ENCODE measurements at regions not wholly inside any gene's neighbourhood (a gene's known extent, or its start where the extent isn't known, plus 50 kb on each side); places are given as distances from the start of the nearest gene placed in this dataset.
"Not testable (repeated sequence)": the region's sequence is repeated elsewhere in the genome, so short reads cannot be mapped to it uniquely, and the experiment has no call there.

DNA sequence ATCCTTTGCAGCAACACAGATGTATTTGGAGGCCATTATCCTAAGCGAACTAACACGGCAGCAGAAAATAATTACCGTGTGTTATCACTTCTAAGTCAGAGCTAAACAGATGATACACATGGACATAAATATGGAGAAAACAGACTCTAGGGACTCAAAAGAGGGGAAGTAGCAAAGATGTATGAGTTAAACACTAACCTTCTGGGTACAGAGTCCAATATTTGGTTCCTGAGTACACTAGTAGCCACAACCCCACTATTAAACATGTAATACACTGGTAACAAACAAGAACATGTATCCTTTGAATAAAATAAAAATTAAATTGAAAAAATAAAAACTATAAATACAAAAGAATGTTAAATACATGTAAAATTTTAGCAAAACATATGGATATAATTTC is 118.0 kb upstream of the SLITRK5 start:
- DNase-seq (ENCODE audit: low spot score), result no peak

DNA sequence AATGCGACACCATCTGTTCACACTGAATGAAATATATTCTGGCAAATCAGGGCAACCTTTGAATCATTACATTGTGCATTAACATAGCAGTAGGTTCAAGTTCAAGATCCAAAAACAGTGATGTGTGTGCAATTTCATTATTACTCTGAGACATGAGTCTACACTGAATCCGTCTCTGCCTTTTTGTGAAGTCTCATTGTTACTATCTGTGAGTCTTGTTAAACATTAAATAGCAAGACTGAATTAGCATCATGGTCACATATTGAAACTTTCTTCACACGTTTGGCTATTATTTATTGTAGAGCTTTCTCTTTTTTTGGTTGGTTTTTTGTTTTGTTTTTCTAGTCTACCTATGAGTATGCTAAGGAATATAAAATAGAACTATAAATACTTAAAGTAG is 117.1 kb upstream of the SLITRK5 start:
- DNase-seq (ENCODE audit: low spot score), result no peak

- no peak for DNase-seq (ENCODE audit: low spot score)
These were observed 113.4 kb upstream of the SLITRK5 start for GRCh38 chr13:87557788-87558187.

DNA sequence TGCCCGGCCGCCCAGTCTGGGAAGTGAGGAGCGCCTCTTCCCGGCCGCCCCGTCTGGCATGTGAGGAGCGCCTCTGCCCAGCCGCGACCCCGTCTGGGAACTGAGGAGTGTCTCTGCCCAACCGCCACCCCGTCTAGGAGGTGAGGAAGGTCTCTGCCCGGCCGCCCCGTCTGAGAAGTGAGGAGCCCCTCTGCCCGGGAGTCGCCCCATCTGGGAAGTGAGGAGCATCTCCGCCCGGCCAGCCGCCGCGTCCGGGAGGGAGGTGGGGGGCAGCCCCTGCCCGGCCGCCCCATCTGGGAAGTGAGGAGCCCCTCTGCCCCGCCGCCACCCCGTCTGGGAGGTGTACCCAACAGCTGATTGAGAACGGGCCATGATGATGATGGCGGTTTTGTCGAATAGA is 109.6 kb upstream of the SLITRK5 start:
- DNase-seq (ENCODE audit: low spot score), result not testable (repeated sequence)

DNA sequence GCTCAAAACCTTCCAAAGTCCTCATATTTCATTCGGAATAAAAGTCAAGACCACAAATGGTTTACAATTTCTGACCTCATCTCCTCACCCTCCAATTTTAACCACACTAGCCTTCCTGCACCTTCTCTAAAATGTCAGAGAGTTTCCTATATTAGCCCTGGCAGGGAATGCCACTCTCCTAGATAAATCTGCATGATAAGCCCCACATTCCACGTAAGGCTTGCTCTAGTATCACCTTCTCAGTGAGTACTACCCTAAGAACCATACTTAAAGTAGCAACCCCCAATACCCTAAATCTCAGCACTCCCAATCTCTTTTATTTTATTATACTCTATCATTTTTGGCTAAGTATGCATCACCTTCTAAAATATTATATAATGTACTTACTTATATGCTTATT is 100.5 kb upstream of the SLITRK5 start:
- no peak for DNase-seq (ENCODE audit: low spot score)

- no peak for DNase-seq (ENCODE audit: low spot score)
These were observed 88.8 kb upstream of the SLITRK5 start for GRCh38 chr13:87582399-87582798.

DNA sequence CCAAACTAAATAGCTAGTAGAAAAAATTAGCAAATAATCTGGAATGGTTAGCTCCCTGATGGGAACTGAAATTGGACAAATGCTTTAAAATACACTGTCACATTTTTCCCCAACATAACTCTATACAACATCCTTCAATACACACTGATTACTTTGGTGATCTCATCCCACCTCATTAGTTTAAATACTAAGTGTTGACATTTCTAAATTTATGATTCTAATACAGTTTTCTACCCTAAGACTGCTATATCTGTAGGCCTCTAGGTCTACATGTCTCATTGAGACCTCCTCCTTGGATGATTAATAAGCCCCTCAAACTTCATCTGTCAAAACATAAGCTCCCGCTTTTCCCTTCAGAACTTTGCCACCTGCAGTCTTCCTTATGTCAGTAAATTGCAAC is 80.7 kb upstream of the SLITRK5 start:
- DNase-seq (ENCODE audit: low spot score), result no peak

DNA sequence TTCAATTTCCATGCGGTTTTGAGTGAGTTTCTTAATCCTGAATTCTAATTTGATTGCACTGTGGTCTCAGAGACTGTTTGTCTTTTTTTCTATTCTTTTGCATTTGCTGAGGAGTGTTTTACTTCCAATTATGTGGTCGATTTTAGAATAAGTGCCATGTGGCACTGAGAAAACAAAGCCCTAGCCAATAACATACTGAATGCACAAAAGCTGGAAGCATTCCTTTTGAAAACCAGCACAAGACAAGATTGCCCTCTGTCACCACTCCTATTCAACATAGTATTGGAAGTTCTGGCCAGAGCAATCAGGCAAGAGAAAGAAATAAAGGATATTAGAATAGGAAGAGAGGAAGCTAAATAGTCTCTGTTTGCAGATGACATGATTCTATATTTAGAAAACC is 66.7 kb upstream of the SLITRK5 start:
- not testable (repeated sequence) for DNase-seq (ENCODE audit: low spot score)

GRCh38 chr13:87607266-87607665 is 63.9 kb upstream of the SLITRK5 start:
- no peak for DNase-seq (ENCODE audit: low spot score)

DNA sequence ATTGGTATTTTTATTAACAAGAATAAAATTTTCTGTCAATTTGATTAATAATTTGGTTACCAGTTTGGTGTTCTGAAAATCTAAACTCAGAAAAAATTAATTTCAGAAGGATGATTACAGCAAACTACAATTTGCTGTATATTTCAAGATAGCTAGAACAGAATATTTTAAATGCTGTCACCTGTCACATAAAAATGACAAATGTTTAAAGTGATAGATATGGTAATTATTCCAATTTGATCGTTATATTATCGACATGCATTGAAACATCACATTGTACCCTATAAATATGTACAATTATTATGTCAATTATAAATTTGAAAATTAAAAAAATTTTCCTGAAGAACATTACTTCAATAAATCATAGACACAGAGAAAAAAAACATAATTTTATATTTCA is 56.9 kb upstream of the SLITRK5 start:
- no peak for DNase-seq (ENCODE audit: low spot score)
